ENCODE measurements at regions not wholly inside any gene's neighbourhood (a gene's known extent, or its start where the extent isn't known, plus 50 kb on each side); places are given as distances from the start of the nearest gene placed in this dataset.
A peak's percentile ranks its signal among the peaks of the same experiment; 100 is the strongest.

- no peak for DNase-seq
These were observed 665.0 kb upstream of the MGMT start for GRCh38 chr10:128802062-128802461.

- no peak for DNase-seq
These were observed 663.3 kb upstream of the MGMT start for GRCh38 chr10:128803790-128804189.

- DNase-seq, result no peak
These were observed 662.6 kb upstream of the MGMT start for GRCh38 chr10:128804411-128804810.

- DNase-seq, result peak; percentile 21 to 68 (median 62)
These were observed 658.1 kb upstream of the MGMT start for GRCh38 chr10:128808921-128809440.

- peak in 2 of 3 donors; percentile 25 to 78 for DNase-seq
These were observed 655.5 kb upstream of the MGMT start for GRCh38 chr10:128811511-128811910.

GRCh38 chr10:128812000-128812399, 655.0 kb upstream of the MGMT start:
- DNase-seq, result peak; percentile 36 to 91 (median 82)

GRCh38 chr10:128813574-128813973, 653.5 kb upstream of the MGMT start:
- DNase-seq, result peak in 2 of 3 donors; percentile 8 to 12

- DNase-seq, result no peak
These were observed 653.0 kb upstream of the MGMT start for GRCh38 chr10:128814024-128814423.

GRCh38 chr10:128814782-128815181, 652.3 kb upstream of the MGMT start:
- DNase-seq, result peak in 1 of 3 donors; percentile 31

- no peak for DNase-seq
These were observed 650.3 kb upstream of the MGMT start for GRCh38 chr10:128816726-128817125.

GRCh38 chr10:128817636-128818035, 649.4 kb upstream of the MGMT start:
- DNase-seq, result no peak

- DNase-seq, result no peak
These were observed 646.4 kb upstream of the MGMT start for GRCh38 chr10:128820663-128821062.

- DNase-seq, result peak in 1 of 3 donors; percentile 27
These were observed 643.8 kb upstream of the MGMT start for GRCh38 chr10:128823201-128823600.

- DNase-seq, result peak in 1 of 3 donors; percentile 52
These were observed 641.4 kb upstream of the MGMT start for GRCh38 chr10:128825626-128826025.

- peak; percentile 38 to 84 (median 66) for DNase-seq
These were observed 633.4 kb upstream of the MGMT start for GRCh38 chr10:128833671-128834070.

- no peak for DNase-seq
These were observed 631.7 kb upstream of the MGMT start for GRCh38 chr10:128835361-128835760.

GRCh38 chr10:128837478-128837877, 629.6 kb upstream of the MGMT start:
- DNase-seq, result no peak

- DNase-seq, result no peak
These were observed 627.9 kb upstream of the MGMT start for GRCh38 chr10:128839134-128839533.

- no peak for DNase-seq
These were observed 627.3 kb upstream of the MGMT start for GRCh38 chr10:128839701-128840100.

GRCh38 chr10:128843972-128844371, 623.1 kb upstream of the MGMT start:
- peak in 1 of 3 donors; percentile 71 for DNase-seq

GRCh38 chr10:128846927-128847326, 620.1 kb upstream of the MGMT start:
- no peak for DNase-seq

GRCh38 chr10:128848810-128849209, 618.2 kb upstream of the MGMT start:
- DNase-seq, result peak; percentile 54 to 94 (median 90)

- DNase-seq, result no peak
These were observed 616.4 kb upstream of the MGMT start for GRCh38 chr10:128850647-128851046.

GRCh38 chr10:128851281-128851680, 615.8 kb upstream of the MGMT start:
- no peak for DNase-seq

All from muscle of back (tissue), 3 donors.